T47D (cell line): ENCODE measurements at regions not wholly inside any gene's neighbourhood (a gene's known extent, or its start where the extent isn't known, plus 50 kb on each side); places are given as distances from the start of the nearest gene placed in this dataset.

Experiments used
- DNase-seq, 2 experiments: peaks; one replicate each; pipeline versions ENCODE4 v3.0.0 to v3.0.0-alpha.2; 2011 to 2012; ENCODE audit warnings: low read depth in 1 of 2, low spot score in 1 of 2
- JUND ChIP-seq: IDR thresholded peaks from 2 replicates; pipeline ENCODE4 v1.6.1; 2012; ENCODE audit warnings: low read depth
- in situ Hi-C: cut with HindIII; loops from 2 replicates; pipeline ENCODE4 v1.10.0; 2016; ENCODE audit warnings: low sequenced_read_pairs, low pct_unique_long_range_greater_than_20kb

DNA sequence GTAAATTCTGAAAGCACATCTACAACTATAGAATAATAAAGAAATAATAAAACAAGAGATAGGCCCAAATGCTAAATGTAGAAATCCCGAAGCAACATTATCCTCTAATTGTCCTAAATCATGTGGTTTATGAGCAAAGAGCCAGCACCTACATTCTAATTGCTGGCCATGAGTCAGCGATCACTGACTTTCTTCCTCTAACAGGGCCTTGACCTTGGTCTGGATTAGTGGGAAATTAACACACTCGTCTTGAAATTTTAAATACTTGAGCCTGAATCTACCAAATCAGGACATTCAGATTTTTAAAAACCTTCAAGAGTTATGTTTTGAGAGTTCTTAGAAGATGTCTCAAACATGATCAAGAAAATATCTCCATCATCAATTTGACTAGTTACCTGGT lies 727.6 kb downstream of the METTL15 start:
- in situ Hi-C loops, result no loop called here
- DNase-seq, result no peak
- TF ChIP-seq JUND, result no peak

DNA sequence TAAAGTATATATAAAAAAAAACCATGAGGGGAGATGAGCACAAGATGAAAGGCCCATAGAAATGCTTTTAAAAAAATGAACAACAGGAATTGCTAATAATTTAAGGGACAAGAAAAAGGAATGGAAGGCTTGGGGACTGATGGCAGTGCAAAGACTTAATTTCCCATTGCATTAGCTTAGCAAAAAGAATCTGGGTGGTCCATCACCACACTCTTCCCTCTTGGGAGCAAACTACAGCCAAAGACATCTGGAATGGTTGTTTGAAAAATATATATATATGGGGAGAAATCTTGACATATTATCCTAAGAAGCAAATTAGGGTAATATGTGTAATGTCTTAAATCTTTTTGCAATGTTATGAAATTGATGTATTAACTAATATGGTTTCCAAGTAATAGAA lies 727.1 kb downstream of the METTL15 start:
- TF ChIP-seq JUND, result no peak
- DNase-seq, result no peak
- in situ Hi-C loops, result no loop called here

DNA sequence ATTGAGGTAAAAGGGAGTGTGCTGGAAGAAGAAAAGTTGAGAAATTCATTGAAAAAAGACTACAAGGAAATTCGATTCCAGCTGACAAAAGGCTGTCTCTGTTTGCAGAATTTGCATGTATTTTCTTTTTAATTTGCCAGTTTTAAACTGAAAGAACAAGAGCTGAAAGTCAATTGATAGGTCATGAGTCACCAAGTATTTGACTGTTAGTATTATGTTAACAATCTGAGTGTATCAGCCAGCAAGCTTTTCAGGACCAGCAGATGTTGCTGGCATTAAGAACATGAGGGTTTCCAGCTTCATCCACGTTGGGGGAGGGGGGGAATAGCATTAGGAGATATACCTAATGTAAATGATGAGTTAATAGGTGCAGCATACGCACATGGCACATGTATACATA lies 726.7 kb downstream of the METTL15 start:
- in situ Hi-C loops, result no loop called here
- TF ChIP-seq JUND, result no peak

DNA sequence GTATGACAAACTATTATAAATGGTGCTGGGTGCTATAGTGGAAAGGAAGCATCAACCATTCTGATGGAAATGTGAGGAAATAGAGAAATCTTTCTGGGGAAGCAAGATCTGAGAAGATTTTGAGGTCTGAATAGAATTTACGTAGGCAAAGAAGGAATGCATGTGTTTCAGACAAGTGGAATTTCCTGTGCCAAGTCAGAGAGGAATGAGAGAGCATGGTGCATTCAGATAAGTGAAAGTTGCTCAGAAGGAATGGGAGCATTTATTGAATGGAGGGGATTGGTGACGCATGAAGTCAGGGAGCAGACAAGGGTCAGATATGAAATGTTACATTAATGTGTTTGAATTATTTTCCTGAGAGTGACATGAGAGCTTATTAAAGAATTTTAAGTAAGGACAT lies 725.5 kb downstream of the METTL15 start:
- DNase-seq, result no peak
- TF ChIP-seq JUND, result no peak
- in situ Hi-C loops, result no loop called here

More for the DNA sequence above, 726.7 kb downstream of the METTL15 start:
- no peak for DNase-seq

DNA sequence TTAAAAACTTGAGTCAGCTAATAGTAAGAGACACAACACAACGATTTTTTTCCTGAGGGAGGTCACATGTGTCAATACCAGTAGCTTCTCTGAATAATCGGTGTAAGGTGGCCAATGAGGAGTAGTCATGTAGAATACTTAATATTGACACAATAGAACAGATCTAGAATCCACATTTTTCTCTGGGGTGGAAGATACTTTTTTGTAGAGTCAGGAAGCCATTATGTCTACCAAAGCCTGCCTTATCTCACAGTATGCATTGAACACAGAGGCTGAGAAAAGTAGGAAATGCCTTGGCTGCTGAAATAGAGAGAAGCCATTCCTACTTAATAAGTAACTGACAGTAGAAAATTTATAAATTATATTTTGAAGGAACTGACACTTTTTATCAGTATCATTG lies 725.0 kb downstream of the METTL15 start:
- no peak for TF ChIP-seq JUND
- in situ Hi-C loops, result no loop called here
- no peak for DNase-seq

DNA sequence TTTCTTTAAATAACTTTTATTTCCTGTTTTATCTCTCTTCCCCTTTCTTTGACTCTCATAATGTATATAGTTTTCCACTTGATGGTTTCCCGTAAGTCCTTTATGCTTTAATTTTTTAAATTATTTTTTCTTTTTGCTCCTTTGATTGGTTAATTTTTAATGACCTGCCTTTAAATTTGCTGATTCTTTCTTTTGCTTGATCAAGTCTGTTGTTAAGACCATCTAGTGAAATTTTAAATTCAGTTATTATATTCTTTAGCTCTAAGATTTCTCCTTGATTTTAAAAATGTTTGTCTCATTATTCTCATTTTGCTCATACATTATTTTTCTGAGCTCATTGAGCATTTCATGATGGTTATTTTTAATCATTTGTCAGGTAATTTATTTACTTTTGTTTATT lies 718.6 kb downstream of the METTL15 start:
- in situ Hi-C loops, result no loop called here
- no peak for TF ChIP-seq JUND
- no peak for DNase-seq

DNA sequence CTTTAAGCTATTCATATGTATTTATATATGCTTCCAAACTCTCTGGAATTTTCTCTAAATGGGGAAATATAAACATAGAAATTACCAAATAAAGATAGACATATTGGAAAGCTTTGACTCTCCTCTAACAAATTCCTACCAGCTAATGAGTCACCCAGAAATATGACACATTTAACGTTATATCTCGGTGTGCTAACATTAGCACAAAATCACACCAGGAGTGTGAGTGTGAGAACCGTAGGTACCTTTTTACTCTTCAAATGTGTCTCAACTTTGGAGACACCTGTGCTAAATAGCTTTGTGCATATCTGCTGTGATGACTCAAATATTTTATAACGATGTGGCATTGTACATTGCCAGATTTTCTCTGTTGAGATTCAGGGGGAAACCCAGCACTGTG lies 714.4 kb downstream of the METTL15 start:
- DNase-seq, result no peak
- TF ChIP-seq JUND, result no peak
- in situ Hi-C loops, result no loop called here

DNA sequence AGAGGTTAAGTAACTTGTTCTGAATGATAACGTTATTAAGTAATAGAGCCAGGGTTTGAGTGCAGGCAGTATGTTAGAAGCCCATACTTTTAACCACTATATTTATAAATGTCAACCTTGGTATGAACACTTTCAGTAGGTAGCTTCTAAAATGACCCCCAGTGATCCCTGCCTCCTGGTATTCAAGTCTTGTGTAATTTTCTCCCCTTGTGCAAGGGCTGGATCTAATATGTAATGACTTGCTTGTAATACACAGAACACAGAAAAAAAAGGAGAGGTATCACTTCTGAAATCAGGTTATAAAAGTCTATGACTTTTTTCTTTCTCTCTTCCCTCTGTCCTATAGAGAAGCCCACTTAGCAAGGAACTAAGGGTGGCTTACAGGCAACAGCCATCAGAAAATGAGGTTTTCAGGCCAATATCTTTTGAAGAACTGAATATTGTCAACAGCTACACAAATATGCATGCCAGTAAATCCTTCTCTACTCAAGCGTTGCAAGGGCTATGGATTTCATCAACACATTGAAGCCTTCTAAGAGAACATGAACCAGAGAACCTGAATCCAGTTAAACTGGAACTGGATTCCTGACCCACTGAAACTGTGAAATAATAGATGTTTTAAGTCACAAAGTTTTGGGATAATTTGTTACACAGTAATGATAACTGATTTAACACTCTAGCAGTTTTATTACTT lies 712.3 kb downstream of the METTL15 start:
- DNase-seq, result no peak
- no peak for TF ChIP-seq JUND
- in situ Hi-C loops, result no loop called here

DNA sequence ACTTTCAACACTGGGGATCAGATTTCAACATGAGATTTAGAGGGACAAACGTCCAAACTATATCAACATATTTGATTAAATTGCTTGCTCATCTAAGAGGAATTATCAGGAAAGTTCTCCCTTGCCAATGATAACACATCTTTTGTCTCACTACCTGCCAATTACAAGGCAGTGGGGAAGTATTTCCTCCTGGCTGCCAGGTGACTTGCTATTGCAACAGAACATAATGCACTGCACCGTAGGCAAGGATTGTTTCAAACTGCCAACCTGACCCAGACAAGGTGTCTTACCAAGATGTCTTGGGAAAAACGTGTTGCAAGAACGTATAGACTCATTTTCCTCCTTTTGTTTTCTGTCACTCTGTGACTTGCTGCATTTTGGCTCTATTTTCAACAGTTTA lies 711.6 kb downstream of the METTL15 start:
- in situ Hi-C loops, result no loop called here
- DNase-seq, result no peak
- no peak for TF ChIP-seq JUND

DNA sequence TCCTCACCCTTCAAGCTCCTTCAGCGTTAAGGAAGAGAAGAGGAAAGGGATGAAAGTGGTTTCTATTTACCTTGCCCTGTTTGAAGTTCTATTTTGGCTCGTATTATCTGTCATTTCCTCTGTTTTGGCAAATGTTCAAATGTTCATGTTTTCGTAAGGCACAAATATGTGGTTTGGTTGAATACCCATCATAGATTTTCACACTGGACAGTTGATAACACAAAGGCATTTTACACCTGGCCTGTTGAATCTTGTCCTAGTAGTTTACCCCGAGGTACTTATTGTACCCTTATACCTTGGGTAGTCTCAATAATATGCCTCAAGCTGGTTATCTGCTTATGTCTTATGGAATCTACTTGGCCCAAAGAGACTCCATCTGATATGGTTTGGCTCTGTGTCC lies 706.9 kb downstream of the METTL15 start:
- DNase-seq, result no peak
- in situ Hi-C loops, result no loop called here
- no peak for TF ChIP-seq JUND

DNA sequence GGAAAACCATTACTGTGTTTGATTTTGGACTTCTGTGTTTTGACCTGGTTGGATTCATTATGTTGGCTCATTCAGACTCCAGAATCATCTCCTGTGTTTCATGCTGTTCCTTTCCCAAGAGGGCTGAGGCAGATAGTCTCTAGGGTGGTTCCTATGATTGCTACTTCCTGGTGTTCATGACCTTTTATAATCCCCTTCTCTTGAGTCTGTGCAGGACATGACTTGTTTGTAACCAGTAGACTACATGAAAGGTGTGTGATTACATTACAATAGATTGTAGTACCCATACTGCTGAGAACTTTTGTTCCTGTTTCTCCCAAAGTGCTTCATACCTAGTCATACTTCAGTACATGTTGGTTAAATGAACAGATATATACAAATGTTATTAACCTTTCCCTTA lies 700.6 kb downstream of the METTL15 start:
- DNase-seq, result no peak
- no peak for TF ChIP-seq JUND
- in situ Hi-C loops, result no loop called here

DNA sequence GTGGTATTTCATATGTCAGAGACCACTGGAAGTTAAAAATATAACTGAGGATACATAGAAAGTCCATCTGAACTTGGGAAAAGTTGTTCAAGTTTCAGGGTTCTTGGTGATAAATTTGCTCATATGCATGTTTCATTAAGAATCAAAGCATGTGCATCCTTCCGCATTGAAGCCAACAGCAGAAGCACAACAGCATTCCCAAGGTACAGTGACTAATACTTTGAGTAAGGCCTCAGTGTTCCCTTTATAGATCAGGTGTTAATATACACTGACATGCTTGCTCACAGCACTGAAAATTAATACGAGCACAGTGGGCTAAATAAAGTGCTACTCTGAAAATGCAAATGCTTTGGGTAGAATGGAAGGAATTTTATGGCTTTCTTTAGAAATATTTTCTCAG lies 691.1 kb downstream of the METTL15 start:
- TF ChIP-seq JUND, result no peak
- in situ Hi-C loops, result no loop called here

DNA sequence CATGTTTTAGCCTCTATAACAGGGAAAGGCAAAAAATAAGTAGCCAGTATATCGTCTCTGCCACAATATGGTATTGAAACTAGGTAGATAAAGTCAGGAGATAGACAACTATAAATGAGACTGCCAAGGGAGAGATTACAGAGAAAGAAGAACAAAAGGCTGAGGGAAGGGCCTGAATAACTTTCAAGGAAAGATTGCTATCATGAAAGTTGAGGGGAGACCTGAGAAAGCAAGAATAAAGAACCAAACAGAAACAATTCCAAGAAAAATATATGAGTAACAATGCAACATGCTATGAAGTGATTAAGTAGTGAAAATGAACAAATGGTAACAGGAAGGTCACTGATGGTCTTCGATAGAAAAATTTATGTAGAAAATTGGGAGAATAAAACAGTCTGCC lies 690.1 kb downstream of the METTL15 start:
- in situ Hi-C loops, result no loop called here
- no peak for TF ChIP-seq JUND
- no peak for DNase-seq

More for the DNA sequence above, 691.1 kb downstream of the METTL15 start:
- DNase-seq, result no peak

DNA sequence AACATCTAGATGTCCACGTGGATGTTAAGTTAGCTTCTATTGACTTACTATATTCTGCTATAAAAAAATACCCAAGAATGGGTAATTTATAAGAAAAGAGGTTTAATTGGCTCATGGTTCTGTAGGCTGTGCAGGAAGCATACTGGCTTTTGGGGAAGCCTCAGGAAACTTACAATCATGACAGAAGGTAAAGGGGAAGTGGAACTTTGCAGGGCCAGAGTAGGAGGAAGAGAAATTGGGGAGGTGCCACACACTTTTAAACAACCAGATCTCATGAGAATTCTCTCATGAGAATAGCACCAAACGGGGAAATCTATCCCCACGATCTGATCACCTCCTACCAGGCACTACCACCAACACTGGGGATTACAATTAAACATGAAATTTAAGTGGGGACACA lies 689.3 kb downstream of the METTL15 start:
- TF ChIP-seq JUND, result no peak
- no peak for DNase-seq
- in situ Hi-C loops, result no loop called here
